UCSD-AML1 (cell line): ENCODE measurements at regions not wholly inside any gene's neighbourhood (a gene's known extent, or its start where the extent isn't known, plus 50 kb on each side); places are given as distances from the start of the nearest gene placed in this dataset.

Experiments
- DNase-seq: peaks from one replicate; lab custom pipeline; 2025; ENCODE audit not compliant: unreplicated experiment; lab: John Stamatoyannopoulos, UW

- DNase-seq: no peak
Observed at GRCh38 chr1:222910699-222911098, 95.9 kb downstream of the DISP1 start.

DNA sequence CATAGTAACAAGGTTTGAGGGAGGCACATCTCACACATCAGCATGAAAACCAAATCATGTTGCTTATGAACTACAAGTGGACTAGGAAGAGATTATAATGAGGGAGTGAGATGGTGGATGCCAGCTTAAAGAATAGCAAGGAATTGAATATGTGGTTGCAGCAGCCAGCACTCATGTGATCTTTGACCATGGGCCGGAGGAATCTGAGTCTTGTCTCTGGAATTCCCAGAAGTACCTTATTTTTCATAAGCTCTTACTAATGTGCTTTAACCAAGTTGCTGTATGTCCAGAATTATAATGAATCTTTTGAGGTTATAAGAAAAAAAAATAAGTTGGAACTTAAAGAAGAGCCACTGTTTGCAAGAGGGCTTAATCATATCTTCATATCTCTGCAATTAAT, 97.0 kb downstream of the DISP1 start:
- DNase-seq: no peak

DNA sequence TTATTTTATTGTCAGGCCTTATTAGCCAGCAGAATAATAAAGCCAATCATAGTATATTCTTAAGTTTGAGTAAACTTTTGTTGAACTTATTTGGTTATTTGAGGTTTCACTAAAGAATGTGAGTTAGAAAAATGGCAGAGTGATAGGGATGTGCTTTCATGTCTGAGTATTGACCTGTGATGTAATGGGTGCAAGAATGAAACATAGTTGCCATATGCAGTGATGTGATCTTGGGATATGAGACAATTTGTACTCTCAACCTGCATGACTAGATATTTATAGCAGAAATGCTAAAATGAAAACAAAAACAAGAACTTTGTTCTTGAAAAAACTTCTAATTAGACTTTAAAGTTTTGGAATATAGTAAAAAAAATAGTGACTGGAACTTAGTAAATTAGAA, 97.9 kb downstream of the DISP1 start:
- DNase-seq: no peak

DNA sequence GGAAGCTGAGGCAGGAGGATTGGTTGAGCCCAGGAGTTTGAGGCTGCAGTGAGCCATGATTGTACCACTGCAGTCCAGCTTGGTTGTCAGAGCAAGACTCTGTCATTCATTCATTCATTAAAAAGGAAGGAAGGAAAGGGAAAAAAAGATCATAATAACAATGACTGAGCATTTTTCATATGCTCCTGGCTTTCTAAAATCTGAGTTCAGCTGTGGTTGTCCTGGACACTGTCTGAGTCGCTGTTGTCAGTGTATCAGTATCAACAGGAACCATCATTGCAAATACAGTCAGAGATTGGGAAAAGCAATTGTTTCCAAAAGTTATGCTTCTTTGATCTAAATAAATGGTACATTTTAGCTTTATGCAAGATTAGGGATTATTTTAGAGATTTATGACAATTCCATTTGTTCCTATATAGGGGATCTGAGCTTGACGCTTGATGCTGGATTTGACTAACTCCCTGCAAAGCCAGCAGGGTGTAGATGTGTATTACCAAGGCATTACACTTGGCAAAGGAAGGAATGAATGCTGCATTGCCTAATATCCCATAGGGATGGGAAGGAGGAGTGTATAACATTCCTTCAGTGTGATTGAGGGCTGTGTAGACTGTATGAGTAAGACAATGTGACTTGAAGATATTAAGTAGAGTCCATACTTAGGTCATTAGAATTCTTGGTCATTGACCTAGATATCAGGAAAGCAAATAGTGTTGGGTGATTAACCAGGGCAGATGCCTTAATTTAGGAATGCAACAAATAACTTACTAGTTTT, 100.2 kb downstream of the DISP1 start:
- no peak for DNase-seq

DNA sequence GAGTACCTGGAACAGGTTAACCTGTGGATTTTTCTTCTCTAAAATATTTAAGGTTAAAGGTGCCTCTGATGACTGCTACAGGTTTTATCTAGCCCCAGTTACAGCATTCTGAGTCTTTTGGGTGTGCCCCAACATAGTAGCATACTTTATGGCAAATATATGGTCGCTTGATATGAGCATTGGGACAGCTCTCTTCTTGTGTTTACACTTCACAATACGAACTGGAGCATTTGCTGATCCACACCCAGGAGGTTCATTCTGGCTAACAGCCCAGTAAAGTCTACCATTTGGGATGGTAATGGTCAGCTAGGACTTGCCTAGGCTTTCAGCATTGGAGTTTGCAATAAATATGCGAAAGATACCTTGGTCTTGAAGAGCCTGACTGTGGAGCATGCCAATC, 101.3 kb downstream of the DISP1 start:
- no peak for DNase-seq

DNA sequence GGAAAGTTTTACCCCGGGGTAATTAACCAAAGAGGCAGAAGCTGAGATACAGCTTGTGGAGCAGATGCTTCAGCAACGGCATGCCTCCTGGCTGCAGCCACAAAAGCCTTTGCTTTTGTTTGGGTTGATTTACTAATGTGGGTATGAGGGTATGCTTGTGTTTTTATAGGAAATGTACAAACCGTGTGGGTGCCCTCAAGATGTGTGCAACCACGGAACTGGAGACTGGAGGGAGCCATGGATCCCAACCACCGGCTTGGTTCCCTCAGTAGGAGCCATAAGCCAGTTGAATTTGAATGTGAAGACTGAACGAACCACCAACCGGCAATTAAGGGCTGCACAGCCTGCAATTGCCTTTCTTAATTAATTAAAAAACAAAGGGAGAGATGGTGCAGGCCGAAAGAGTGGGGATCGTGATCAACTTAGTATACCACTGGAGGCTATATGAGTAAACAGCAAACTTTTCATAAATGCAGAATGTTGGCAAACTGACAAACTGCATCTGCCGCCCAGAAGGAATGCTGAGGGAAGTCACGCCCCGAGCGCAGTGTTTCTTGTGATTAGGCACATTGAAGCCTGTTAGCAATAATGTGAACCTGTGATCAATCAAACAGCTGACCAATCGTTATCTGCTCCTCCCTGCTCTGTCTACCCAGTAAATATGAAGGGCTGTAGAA, 104.1 kb downstream of the DISP1 start:
- no peak for DNase-seq

DNA sequence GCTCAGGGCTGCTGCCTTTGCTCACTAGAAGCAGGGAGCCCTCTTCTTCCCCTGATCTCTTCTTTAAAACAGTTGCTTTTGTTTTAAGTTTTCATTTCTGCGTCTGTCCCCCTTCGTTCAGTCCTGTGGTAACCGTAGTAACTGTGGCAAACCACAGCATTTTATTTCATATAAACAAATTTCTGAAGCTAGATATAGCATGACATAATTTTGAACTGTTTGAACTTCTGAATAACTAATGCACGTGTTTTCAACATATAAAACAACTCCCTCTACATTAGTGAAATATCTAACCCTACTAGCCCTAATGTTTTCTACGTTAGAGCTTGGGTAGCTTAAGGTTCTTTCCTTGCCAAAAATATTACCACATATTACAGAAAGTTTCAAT, 104.6 kb downstream of the DISP1 start:
- DNase-seq: no peak

GRCh38 chr1:222920169-222920568, 105.3 kb downstream of the DISP1 start:
- no peak for DNase-seq

- no peak for DNase-seq
Observed at GRCh38 chr1:222921945-222922344, 107.1 kb downstream of the DISP1 start.

- DNase-seq: no peak
Observed at GRCh38 chr1:222923506-222923905, 108.7 kb downstream of the DISP1 start.

DNA sequence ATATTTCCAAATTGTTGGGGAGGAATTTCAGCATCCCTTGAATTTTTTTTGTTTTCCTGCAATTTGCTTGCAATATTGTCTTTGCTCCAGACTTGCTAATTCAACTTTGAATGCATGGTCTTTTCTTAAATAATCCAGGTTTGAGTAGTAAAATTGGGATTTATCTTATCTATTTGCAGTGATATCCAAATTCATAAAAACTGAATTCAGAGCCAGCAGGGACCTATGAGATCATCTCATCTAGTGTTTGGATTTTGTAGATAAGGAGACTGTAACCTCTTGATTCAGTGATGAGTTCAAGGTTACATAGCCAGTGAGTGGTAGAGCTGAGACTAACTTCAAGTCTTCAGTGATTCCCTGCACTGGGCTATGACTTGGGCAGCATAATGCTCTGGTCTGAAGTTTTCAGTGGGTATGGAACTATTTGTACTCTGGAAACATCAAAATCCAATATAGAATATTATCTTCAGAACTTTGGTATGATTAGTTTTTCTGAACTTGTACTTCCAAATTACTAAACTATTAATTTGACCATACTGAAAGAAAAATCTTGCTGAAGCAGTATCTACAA, 109.4 kb downstream of the DISP1 start:
- DNase-seq: no peak

DNA sequence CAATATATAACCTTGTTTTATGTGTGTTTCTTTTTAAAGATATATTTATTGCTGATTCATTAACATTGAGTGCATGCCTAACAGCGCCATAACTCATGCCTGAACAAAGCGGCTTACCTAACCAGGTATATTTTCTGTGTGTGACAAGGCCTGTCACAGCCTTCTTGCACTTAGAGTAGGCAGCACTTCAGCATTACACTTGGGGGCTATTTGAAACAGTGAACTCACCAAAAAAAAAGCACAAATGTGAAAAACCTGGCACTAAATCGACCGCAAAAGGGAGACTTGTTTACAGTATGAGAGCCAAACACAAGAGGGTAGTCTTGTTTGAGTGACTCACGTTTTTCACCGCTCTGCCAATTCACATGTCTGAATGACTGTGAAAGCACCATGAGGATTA, 111.7 kb downstream of the DISP1 start:
- DNase-seq: no peak

- DNase-seq: no peak
Observed at GRCh38 chr1:222927031-222927430, 112.2 kb downstream of the DISP1 start.

DNA sequence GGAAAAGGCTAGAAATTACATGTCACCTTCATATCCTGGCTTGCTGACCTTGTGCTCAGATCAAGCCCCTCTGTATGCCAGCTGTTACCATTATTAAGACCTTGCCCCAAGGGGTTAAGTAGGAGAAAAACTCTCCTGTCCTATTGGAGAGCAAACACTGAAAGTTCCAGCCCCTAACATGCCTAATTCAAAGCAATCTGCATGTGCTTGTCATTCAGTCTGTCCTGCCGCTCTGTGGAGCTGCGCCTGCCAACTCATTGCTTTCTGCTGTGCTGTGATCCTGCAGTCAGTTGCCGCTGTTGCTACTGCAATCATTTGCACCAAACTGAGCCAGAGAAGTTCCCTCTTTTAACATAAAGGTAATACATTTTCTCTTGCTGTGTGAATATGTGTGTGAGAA, 113.4 kb downstream of the DISP1 start:
- no peak for DNase-seq

DNA sequence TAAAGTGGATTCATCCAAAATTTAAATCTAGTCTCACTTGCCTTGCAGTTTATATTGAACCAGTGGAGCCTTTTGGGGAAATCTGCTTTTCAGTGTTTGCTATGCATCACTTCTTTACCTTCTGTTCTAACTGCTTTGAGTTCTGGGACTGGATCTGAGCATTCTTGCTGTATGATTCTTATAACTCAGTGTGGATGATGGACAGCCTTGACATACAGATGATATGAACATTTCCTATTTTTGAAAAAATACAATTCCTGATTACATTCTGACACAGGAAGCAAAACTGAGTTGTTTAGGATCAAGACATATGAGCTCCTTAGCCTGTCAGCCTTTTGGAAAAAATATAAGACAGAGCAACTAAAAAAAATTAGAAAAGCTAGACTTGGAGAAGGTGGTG, 115.2 kb downstream of the DISP1 start:
- DNase-seq: no peak

- no peak for DNase-seq
Observed at GRCh38 chr1:222931023-222931422, 116.2 kb downstream of the DISP1 start.

GRCh38 chr1:222933273-222933672, 118.4 kb downstream of the DISP1 start:
- no peak for DNase-seq

DNA sequence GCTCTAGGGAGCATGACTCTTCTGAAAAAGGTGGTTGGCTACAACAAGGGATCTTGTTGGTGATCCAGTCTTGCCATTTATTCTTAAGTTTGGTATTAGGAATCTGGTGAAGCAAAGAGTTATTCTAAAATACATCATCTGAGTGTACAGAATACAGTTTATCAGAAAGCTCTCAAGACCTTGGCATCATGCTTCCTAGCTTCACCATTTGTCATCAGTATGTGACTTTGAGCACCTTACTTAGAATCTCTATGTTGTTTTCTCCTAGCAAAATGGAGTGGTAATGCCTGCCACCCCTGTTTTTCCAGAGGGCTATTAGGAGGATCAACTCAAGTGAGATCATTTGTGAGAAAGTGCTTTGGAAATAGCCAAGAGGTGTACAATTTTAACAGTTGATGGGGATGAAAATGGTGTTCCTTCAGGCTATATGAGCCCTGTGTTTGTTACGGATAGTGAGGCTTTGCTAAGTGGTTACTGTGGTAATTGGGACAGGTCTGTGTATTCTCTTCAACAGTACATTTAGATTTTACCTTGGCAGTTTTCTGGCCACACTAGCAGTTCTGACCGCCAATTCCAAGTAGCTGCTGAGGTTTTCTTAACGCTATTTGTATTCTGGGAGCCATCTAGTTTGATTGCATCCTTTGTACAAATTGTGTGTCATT, 120.5 kb downstream of the DISP1 start:
- DNase-seq: no peak

DNA sequence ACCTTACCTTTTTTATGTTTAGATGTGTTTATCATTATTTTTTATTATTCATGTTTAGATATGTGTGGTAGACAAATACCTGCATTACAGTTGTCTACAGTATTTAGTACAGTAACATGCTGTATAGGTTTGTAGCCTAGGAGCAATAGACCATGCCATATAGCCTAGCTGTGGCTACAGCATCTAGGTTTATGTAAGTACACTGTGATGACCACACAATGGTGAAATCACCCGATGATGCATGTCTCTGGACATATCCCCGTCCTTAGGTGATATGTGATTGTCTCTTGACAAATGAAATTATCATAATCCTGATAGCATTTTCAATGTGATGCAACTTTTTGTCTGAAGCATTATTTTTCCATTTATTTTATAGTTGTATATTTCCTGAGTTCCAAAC, 121.2 kb downstream of the DISP1 start:
- no peak for DNase-seq

DNA sequence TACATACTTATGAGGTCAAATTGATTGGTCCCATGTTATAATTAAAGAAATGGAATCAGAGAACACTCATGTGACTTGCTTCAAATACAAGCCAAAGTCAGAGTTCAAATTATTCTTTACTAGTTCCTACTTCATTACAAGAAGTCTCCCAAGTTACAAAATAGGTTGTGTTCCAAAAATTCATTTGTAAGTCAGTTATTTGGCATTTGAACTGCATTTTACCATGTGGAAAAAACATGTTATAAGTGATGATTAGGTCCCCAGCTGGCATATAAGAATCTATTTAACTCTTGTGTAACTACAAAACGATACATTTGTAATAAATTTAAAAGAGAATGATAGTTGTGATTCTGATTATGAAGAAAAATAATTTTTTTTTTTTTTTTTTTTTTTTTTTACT, 124.1 kb downstream of the DISP1 start:
- DNase-seq: no peak

GRCh38 chr1:222940095-222940494, 125.3 kb downstream of the DISP1 start:
- no peak for DNase-seq

DNA sequence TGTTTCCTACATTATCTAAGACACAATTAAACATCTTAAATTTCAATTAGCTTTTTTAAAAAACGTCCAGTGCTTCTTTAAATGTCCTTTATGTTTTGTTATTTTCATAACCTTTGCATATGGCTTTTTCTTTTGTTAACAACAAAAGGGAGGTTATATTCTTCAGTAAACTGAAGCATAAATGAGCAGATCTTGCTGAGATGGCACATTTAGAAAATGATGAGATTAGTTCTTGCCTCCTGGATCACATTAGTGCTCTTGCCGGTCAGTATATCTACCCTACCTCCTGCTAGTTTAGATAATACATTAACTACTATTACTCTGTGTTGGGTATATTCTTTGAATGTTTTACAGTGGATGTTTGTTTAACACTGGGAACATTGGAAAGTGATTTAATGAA, 126.1 kb downstream of the DISP1 start:
- no peak for DNase-seq
